Astrocyte (in vitro differentiated cells and primary cell): ENCODE measurements at regions not wholly inside any gene's neighbourhood (a gene's known extent, or its start where the extent isn't known, plus 50 kb on each side); places are given as distances from the start of the nearest gene placed in this dataset.

Experiments used
- CTCF ChIP-seq: IDR thresholded peaks from 2 replicates; pipeline ENCODE4 v1.5.1; 2011; ENCODE audit warnings: low read depth, mild to moderate bottlenecking, inconsistent platforms, low read length, moderate library complexity; ENCODE audit not compliant: insufficient read depth
- EZH2 ChIP-seq: IDR thresholded peaks from 2 replicates; pipeline ENCODE4 v1.6.1; 2012; ENCODE audit warnings: mild to moderate bottlenecking, low read length, inconsistent platforms; ENCODE audit not compliant: insufficient read depth

- TF ChIP-seq CTCF = no peak
- no peak for TF ChIP-seq EZH2
These were observed 126.3 kb downstream of the ATXN7L3B start for GRCh38 chr12:74663958-74664357.
